NB4 (cell line): ENCODE measurements at regions not wholly inside any gene's neighbourhood (a gene's known extent, or its start where the extent isn't known, plus 50 kb on each side); places are given as distances from the start of the nearest gene placed in this dataset.

Experiments used
- POLR2A ChIP-seq: IDR thresholded peaks from 2 replicates; pipeline ENCODE4 v1.6.1; 2011; ENCODE audit warnings: mild to moderate bottlenecking; ENCODE audit not compliant: insufficient read length; ENCODE audit errors: extremely low read depth
- TF ChIP-seq, protein P1 (sequence below): IDR thresholded peaks from one replicate; pipeline ENCODE4 v1.5.1; 2012; ENCODE audit warnings: low read depth, low read length
- TF ChIP-seq, protein P2 (sequence below): IDR thresholded peaks from 2 replicates; pipeline ENCODE4 v1.6.1; 2011; ENCODE audit warnings: low read depth, low read length

DNA sequence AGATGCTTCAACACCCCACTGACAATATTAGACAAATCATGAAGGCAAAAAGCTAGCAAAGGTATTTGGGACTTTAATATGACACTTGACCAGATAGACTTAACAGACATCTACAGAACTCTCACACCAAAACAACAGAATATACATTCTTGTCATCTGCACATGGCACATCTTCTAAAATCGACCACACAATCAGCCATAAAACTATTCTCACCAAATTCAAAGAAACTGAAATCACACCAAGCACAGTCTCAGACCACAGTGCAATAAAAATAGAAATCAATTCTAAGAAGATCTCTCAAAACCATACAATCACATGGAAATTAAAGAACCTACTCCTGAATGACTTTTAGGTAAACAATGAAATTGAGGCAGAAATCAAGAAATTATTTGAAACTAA is 340.8 kb downstream of the PPP1R2C start:
- TF ChIP-seq, protein P1, sequence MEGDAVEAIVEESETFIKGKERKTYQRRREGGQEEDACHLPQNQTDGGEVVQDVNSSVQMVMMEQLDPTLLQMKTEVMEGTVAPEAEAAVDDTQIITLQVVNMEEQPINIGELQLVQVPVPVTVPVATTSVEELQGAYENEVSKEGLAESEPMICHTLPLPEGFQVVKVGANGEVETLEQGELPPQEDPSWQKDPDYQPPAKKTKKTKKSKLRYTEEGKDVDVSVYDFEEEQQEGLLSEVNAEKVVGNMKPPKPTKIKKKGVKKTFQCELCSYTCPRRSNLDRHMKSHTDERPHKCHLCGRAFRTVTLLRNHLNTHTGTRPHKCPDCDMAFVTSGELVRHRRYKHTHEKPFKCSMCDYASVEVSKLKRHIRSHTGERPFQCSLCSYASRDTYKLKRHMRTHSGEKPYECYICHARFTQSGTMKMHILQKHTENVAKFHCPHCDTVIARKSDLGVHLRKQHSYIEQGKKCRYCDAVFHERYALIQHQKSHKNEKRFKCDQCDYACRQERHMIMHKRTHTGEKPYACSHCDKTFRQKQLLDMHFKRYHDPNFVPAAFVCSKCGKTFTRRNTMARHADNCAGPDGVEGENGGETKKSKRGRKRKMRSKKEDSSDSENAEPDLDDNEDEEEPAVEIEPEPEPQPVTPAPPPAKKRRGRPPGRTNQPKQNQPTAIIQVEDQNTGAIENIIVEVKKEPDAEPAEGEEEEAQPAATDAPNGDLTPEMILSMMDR, result no peak
- TF ChIP-seq POLR2A, result no peak
- TF ChIP-seq, protein P2, sequence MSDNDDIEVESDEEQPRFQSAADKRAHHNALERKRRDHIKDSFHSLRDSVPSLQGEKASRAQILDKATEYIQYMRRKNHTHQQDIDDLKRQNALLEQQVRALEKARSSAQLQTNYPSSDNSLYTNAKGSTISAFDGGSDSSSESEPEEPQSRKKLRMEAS, result no peak
